ENCODE measurements at regions not wholly inside any gene's neighbourhood (a gene's known extent, or its start where the extent isn't known, plus 50 kb on each side); places are given as distances from the start of the nearest gene placed in this dataset.

GRCh38 chr1:175884369-175884768, 141.0 kb upstream of the TNR start:
- 81% methylated on average over 4 of the region's 5 CpGs; no CpG with 5 or more reads in 1 of the 2 experiments for WGBS, 2 experiments (ENCODE audit: extremely low coverage in 1 of 2, insufficient coverage in 1 of 2, insufficient read length in 1 of 2, insufficient replicate concordance in 2 of 2, low coverage in 1 of 2, low lambda C conversion rate in 2 of 2, missing lambda C conversion rate in 1 of 2)
- Histone ChIP-seq H2BK120ac (replicated peaks; ENCODE audit: low read depth, low read length) (no peak overlapping the region), H2AFZ (ENCODE audit: low read length) (no peak overlapping the region), H3K18ac (ENCODE audit: extremely low read depth, low read length) (no peak overlapping the region), H3K27me3 (replicated peaks in 1 of 4; ENCODE audit: control insufficient read depth in 3 of 4, extremely low read depth in 1 of 4, insufficient read depth in 3 of 4, low read length in 3 of 4) (peaks cover 10 to 21% (median 16%) of the 10 kb centered on the region in 4 experiments), H2BK15ac (ENCODE audit: low read length) (no peak overlapping the region), H4K5ac (ENCODE audit: insufficient read length, low read depth, low read length) (no peak overlapping the region), H3K9ac (replicated peaks in 1 of 4; ENCODE audit: extremely low read depth in 1 of 4, low read depth in 3 of 4, low read length in 3 of 4) (no peak overlapping the region), H2BK12ac (ENCODE audit: low read depth, low read length) (no peak overlapping the region; the same call in 1 of the 2 replicates), H2BK5ac (ENCODE audit: low read depth, low read length) (no peak overlapping the region), H3K9me3 (ENCODE audit: insufficient read depth in 2 of 2, low read depth in 1 of 2, low read length in 1 of 2) (no peaks in the 10 kb centered on the region), H3K23me2 (ENCODE audit: low read depth, low read length) (no peaks in the 10 kb centered on the region), H3K4me1 (replicated peaks in 1 of 4; ENCODE audit: control insufficient read depth in 3 of 4, insufficient read depth in 4 of 4, low read length in 3 of 4) (peaks cover 2 to 7% (median 5%) of the 10 kb centered on the region in 4 experiments; a peak in 6 of 7 replicates), H3K4ac (replicated peaks; ENCODE audit: insufficient read length, low read depth, low read length) (no peak overlapping the region), H3K4me3 (ENCODE audit: extremely low read depth in 1 of 4, insufficient read depth in 2 of 4, low read depth in 3 of 4, low read length in 4 of 4) (no peak overlapping the region), H3K56ac (replicated peaks; ENCODE audit: insufficient read length, low read depth, low read length) (no peak overlapping the region), H3K23ac (ENCODE audit: insufficient read length) (no peak overlapping the region), H4K8ac (ENCODE audit: extremely low read depth, insufficient read depth, low read length) (no peak overlapping the region), H2AK5ac (ENCODE audit: low read depth, low read length) (no peak overlapping the region), H3K27ac (ENCODE audit: low read depth, low read length) (no peak overlapping the region), H4K91ac (replicated peaks; ENCODE audit: insufficient read length, low read length) (no peak overlapping the region), H3K36me3 (ENCODE audit: control insufficient read depth in 2 of 4, insufficient read depth in 4 of 4, low read length in 3 of 4) (no peaks in the 10 kb centered on the region), H3K79me1 (ENCODE audit: low read depth, low read length) (no peaks in the 10 kb centered on the region), H3K14ac (ENCODE audit: insufficient read length) (no peak overlapping the region), H4K20me1 (replicated peaks in 1 of 2; ENCODE audit: control insufficient read depth in 1 of 2, insufficient read depth in 2 of 2, low read length in 2 of 2) (no peaks in the 10 kb centered on the region), H3K4me2 (ENCODE audit: insufficient read depth in 1 of 2, low read depth in 2 of 2, low read length in 2 of 2) (no peak overlapping the region), H3K79me2 (ENCODE audit: control insufficient read depth in 1 of 2, insufficient read depth in 2 of 2, low read length in 2 of 2) (no peaks in the 10 kb centered on the region), H2BK20ac (ENCODE audit: low read length) (no peak overlapping the region)
- CTCF ChIA-PET (ENCODE audit: partially characterized antibody) = interaction anchor here (0.5 to 6.9 kb wide), 7 partner anchors 14 to 860 kb away, joined by 3 to 69 read pairs (median 4); partner anchors contain the start of gene TNR
- DNase-seq (ENCODE audit: low read depth in 1 of 2, low spot score in 2 of 2) = no peak
- TF ChIP-seq JUND (IDR thresholded peaks at IDR 0.05; ENCODE audit: low read length) (no peak), CHD1 (IDR thresholded peaks at IDR 0.05; ENCODE audit: low read depth, low read length) (no peak), ASH2L (IDR thresholded peaks at IDR 0.05; ENCODE audit: low read length) (no peak), USF2 (IDR thresholded peaks at IDR 0.05; ENCODE audit: low read length) (no peak), JUN (IDR thresholded peaks at IDR 0.05; ENCODE audit: low read depth, low read length) (no peak), NRF1 (IDR thresholded peaks at IDR 0.05; ENCODE audit: low read depth, low read length) (no peak), CTCF (IDR thresholded peaks at IDR 0.05; ENCODE audit: control extremely low read depth in 1 of 3, insufficient read depth in 1 of 3, low read depth in 1 of 3, low read length in 3 of 3) (no peak), TBP (IDR thresholded peaks at IDR 0.05; ENCODE audit: low read depth, low read length) (no peak), TAF7 (optimal IDR thresholded peaks at IDR 0.05; ENCODE audit: borderline replicate concordance, low read depth, low read length) (no peak), POU5F1 (IDR thresholded peaks at IDR 0.05; ENCODE audit: low read depth, low read length) (no peak), POLR2AphosphoS5 (IDR thresholded peaks at IDR 0.05; ENCODE audit: low read depth, low read length) (no peak), SUZ12 (IDR thresholded peaks at IDR 0.05; ENCODE audit: low read length) (no peak)
- no peak for FAIRE-seq
- POLR2A ChIA-PET (ENCODE audit: partially characterized antibody) = no interaction called here
